H1 (cell line): ENCODE measurements at regions not wholly inside any gene's neighbourhood (a gene's known extent, or its start where the extent isn't known, plus 50 kb on each side); places are given as distances from the start of the nearest gene placed in this dataset.

Experiments used
- ASH2L ChIP-seq: fragments of 200-600, 300-600 bp; sonication (generic); IDR thresholded peaks from one replicate; pipeline ENCODE4 v1.7.1; 2017; ENCODE audit warnings: low read length
- GABPA ChIP-seq: IDR thresholded peaks from 2 replicates; pipeline ENCODE4 v1.6.1; 2011; ENCODE audit warnings: mild to moderate bottlenecking, low read length, moderate library complexity, borderline replicate concordance; ENCODE audit not compliant: insufficient read depth
- MAX ChIP-seq: IDR thresholded peaks from 2 replicates; pipeline ENCODE4 v1.6.1; 2012; ENCODE audit warnings: inconsistent platforms
- RFX5 ChIP-seq: IDR thresholded peaks from 2 replicates; pipeline ENCODE4 v1.6.1; 2011; ENCODE audit warnings: low read depth, low read length, improper control_type of control experiment, borderline replicate concordance
- SIX5 ChIP-seq: IDR thresholded peaks from 2 replicates; pipeline ENCODE4 v1.6.1; 2011; ENCODE audit warnings: mild to moderate bottlenecking, low read depth, low read length
- SP1 ChIP-seq: IDR thresholded peaks from 2 replicates; pipeline ENCODE4 v1.6.1; 2011; ENCODE audit warnings: low read depth, low read length
- TF ChIP-seq, protein P1 (sequence below), 3 experiments: IDR thresholded peaks; 1 replicate in 2 of 3; 2 replicates in 1 of 3; pipeline versions ENCODE4 v1.5.1 to v1.6.1; 2011; ENCODE audit warnings: low read length in 3 of 3, mild to moderate bottlenecking in 3 of 3, inconsistent platforms in 2 of 3, low read depth in 1 of 3, moderate library complexity in 1 of 3; ENCODE audit not compliant: insufficient read depth in 1 of 3; ENCODE audit errors: control extremely low read depth in 1 of 3

- TF ChIP-seq ASH2L: no peak
- no peak for TF ChIP-seq GABPA
- TF ChIP-seq MAX: no peak
- TF ChIP-seq SP1: no peak
- TF ChIP-seq, protein P1, sequence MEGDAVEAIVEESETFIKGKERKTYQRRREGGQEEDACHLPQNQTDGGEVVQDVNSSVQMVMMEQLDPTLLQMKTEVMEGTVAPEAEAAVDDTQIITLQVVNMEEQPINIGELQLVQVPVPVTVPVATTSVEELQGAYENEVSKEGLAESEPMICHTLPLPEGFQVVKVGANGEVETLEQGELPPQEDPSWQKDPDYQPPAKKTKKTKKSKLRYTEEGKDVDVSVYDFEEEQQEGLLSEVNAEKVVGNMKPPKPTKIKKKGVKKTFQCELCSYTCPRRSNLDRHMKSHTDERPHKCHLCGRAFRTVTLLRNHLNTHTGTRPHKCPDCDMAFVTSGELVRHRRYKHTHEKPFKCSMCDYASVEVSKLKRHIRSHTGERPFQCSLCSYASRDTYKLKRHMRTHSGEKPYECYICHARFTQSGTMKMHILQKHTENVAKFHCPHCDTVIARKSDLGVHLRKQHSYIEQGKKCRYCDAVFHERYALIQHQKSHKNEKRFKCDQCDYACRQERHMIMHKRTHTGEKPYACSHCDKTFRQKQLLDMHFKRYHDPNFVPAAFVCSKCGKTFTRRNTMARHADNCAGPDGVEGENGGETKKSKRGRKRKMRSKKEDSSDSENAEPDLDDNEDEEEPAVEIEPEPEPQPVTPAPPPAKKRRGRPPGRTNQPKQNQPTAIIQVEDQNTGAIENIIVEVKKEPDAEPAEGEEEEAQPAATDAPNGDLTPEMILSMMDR (IDR thresholded peaks at IDR 0.05; ENCODE audit: control extremely low read depth in 1 of 3, insufficient read depth in 1 of 3, low read depth in 1 of 3, low read length in 3 of 3): no peak
- no peak for TF ChIP-seq SIX5
- TF ChIP-seq RFX5: no peak
Observed at GRCh38 chr5:120098426-120098825, 365.7 kb upstream of the PRR16 start.
